SH-SY5Y (cell line): ENCODE measurements at regions not wholly inside any gene's neighbourhood (a gene's known extent, or its start where the extent isn't known, plus 50 kb on each side); places are given as distances from the start of the nearest gene placed in this dataset.

ENCODE experiments used
- GATA2 ChIP-seq: IDR thresholded peaks from 2 replicates; pipeline ENCODE4 v1.6.1; 2011; ENCODE audit warnings: mild to moderate bottlenecking, low read depth, low read length
- GATA3 ChIP-seq: IDR thresholded peaks from 2 replicates; pipeline ENCODE4 v1.6.1; 2011; ENCODE audit warnings: low read depth, mild to moderate bottlenecking, low read length, moderate library complexity

GRCh38 chr14:37711356-37711830, 116.0 kb downstream of the TTC6 start:
- TF ChIP-seq GATA3, result no peak
- TF ChIP-seq GATA2, result no peak
